ENCODE measurements at regions not wholly inside any gene's neighbourhood (a gene's known extent, or its start where the extent isn't known, plus 50 kb on each side); places are given as distances from the start of the nearest gene placed in this dataset.
"Not testable (repeated sequence)": the region's sequence is repeated elsewhere in the genome, so short reads cannot be mapped to it uniquely, and the experiment has no call there.

GRCh38 chr1:238950017-238950416, 436.4 kb upstream of the CHRM3 start:
- no peak overlapping the region for H3K27ac ChIP-seq
- TF ChIP-seq, protein P1, sequence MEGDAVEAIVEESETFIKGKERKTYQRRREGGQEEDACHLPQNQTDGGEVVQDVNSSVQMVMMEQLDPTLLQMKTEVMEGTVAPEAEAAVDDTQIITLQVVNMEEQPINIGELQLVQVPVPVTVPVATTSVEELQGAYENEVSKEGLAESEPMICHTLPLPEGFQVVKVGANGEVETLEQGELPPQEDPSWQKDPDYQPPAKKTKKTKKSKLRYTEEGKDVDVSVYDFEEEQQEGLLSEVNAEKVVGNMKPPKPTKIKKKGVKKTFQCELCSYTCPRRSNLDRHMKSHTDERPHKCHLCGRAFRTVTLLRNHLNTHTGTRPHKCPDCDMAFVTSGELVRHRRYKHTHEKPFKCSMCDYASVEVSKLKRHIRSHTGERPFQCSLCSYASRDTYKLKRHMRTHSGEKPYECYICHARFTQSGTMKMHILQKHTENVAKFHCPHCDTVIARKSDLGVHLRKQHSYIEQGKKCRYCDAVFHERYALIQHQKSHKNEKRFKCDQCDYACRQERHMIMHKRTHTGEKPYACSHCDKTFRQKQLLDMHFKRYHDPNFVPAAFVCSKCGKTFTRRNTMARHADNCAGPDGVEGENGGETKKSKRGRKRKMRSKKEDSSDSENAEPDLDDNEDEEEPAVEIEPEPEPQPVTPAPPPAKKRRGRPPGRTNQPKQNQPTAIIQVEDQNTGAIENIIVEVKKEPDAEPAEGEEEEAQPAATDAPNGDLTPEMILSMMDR (conservative IDR thresholded peaks at IDR 0.05): no peak
- no peak for TF ChIP-seq ZFX (IDR thresholded peaks at IDR 0.05)

GRCh38 chr1:238944028-238944427, 442.3 kb upstream of the CHRM3 start:
- TF ChIP-seq ZFX (IDR thresholded peaks at IDR 0.05): no peak
- TF ChIP-seq, protein P1 (conservative IDR thresholded peaks at IDR 0.05): no peak
- no peak overlapping the region for H3K27ac ChIP-seq

GRCh38 chr1:238927899-238928298, 458.5 kb upstream of the CHRM3 start:
- H3K27ac ChIP-seq: no peak overlapping the region

GRCh38 chr1:238916828-238917227, 469.5 kb upstream of the CHRM3 start:
- TF ChIP-seq, protein P1 (conservative IDR thresholded peaks at IDR 0.05): no peak
- TF ChIP-seq ZFX (IDR thresholded peaks at IDR 0.05): no peak
- no peak overlapping the region for H3K27ac ChIP-seq

More at GRCh38 chr1:238927899-238928298, 458.5 kb upstream of the CHRM3 start:
- TF ChIP-seq, protein P1 (conservative IDR thresholded peaks at IDR 0.05): no peak
- TF ChIP-seq ZFX (IDR thresholded peaks at IDR 0.05): no peak

DNA sequence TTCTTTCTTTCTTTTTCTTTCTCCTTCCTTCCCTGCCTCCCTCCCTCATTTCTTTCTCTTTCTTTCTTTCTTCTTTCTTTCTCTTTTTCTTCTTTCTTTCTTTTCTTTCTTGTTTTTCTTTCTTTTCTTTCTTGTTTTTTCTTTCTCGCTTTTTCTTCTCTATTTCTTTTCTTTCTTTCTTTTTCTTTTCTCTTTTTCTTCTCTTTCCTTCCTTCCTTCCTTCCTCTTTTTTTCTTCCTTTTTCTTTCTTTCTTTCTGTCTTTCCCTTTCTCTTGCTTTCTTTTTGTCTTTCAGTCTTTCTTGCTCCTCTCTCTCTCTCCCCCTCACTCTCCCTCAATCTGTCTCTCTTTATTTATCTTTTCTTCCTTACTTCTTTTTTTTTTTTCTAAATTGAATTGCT, 472.0 kb upstream of the CHRM3 start:
- TF ChIP-seq ZFX (IDR thresholded peaks at IDR 0.05): no peak
- TF ChIP-seq, protein P1 (conservative IDR thresholded peaks at IDR 0.05): no peak

DNA sequence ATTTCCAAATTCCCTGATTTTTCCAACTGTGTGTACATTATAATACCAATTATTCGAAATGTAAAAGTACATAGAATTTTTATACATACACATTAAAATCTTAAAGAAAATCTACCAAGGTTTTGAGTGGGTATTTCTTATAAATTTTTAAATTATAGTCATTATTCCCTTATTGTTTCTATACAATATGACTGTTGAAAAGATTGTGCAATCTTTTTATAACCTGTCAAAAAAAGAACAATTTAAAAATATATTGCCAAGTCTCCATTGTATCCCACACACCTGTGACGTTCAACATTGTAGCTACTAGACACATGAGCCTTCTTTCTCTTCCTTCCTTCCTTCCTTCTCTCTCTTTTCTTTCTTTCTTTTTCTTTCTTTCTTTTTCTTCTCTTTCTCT, 473.2 kb upstream of the CHRM3 start:
- no peak overlapping the region for H3K27ac ChIP-seq
- no peak for TF ChIP-seq ZFX (IDR thresholded peaks at IDR 0.05)
- TF ChIP-seq, protein P1 (conservative IDR thresholded peaks at IDR 0.05): no peak

More for the DNA sequence above, 472.0 kb upstream of the CHRM3 start:
- no peak overlapping the region for H3K27ac ChIP-seq

DNA sequence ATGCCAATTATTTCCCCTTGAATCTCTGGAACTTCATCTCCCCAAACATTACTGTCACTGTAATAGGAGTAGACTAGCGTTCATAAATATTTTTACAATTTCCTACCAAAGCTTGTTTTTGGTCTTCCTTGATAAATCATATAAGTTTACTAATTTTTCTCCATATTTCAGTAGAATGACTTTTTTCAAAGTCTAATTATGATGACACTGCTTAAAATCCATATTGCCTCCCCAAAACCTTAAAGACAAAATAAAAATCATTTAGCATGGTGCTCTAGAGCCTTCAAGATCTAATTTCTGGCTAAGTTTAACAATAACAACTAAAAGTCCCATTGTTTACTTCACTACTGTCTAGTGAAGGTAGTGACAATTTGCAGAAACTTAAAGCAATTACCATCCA, 474.2 kb upstream of the CHRM3 start:
- TF ChIP-seq, protein P1 (conservative IDR thresholded peaks at IDR 0.05): no peak
- no peak for TF ChIP-seq ZFX (IDR thresholded peaks at IDR 0.05)
- H3K27ac ChIP-seq: no peak overlapping the region

GRCh38 chr1:238902752-238903151, 483.6 kb upstream of the CHRM3 start:
- H3K27ac ChIP-seq: not testable (repeated sequence)
